GM19035 (cell line): ENCODE measurements at regions not wholly inside any gene's neighbourhood (a gene's known extent, or its start where the extent isn't known, plus 50 kb on each side); places are given as distances from the start of the nearest gene placed in this dataset.
"Not testable (repeated sequence)": the region's sequence is repeated elsewhere in the genome, so short reads cannot be mapped to it uniquely, and the experiment has no call there.

Source experiments
- ATAC-seq: cut with Tn5 transposase; IDR thresholded peaks from one replicate; pipeline ENCODE4 v1.9.1; 2021; ENCODE audit not compliant: unreplicated experiment

DNA sequence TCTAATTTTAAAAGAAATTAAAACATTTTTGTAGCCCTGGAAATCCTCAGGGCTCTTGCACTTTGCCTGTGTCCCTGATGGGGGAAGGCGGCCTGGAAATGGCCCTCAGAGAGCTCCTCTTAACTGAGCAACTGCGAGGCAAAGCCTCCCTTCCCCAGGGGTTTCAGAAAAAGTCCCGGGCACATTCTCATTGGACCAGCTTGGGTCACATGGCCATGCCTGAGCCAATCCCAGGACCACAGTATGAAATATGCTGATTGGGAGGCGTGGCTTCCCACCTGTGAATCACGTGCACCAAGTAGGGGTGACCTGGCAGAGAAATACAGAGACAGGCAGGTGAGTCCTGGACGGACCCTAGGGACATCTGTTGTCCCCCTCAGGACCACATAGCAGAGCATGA is 90.4 kb upstream of the SFSWAP start:
- ATAC-seq: no peak

DNA sequence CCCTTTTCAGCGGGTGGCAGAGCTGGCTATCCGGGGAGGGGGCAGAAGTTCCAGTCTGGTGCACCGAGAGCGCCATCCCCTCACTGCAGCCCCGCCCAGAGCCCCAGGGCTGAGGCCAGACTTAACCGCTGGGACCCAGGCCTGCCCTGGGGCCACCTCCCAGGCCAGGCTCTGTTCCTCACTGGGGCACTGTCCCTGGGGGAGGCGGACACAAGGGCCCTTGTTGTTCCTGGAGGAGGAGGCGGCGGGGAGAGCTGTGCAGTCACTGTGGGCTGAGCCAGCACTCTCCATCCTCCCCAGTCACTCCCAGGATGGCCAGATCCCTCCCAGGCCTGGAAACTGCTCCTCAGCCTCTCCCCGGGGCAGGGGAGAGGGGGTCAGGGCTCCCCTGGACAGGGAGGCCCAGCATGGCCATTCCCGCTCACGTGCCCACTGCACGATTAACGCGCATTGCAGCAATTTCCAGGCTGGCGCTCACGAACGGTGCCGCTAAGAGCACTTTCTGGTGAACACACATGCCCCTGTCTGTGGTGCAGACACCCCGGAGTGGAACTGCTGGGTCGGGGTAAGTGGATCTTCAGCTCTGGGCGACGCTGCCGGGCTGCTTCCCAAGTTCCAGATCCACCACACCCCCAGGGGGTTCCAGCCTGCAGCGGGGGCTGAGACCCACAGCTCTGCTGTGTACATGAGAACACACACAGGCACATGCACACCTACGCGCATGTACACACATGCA is 89.8 kb upstream of the SFSWAP start:
- ATAC-seq: no peak

DNA sequence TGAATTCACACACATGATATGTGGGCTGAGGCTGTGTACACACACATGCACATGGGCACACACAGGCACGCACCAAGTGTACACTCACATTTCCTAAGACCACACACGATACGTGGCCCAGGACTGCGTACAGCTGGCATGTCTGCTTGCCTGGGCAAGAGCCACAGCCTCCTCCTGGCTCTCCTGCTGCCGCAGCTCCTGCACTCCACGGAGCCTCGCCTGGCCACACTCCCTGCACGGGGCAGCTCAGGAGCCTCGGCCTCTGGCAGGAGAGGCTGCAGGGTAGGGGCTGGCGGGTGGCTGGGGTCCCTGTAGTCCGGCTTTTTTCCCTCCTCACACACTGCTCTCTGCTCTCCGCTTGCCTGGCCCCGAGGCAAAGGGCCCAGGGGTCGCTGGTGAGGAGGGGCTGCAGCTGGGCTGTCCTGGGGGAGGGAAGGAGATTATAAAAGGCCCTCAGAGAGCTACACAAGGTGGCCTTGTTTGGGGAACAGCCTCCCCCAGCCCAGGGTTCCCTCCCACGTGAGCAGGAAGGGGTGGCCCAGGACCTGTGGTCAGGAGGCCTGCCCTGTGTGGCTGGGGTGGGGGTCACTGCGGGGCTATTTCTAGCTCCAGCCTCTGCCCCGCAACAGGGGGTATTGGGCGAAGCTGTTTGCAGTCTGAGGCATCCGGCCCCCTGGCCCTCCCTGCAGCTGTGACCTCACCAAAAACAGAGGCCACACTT is 89.0 kb upstream of the SFSWAP start:
- ATAC-seq: no peak

DNA sequence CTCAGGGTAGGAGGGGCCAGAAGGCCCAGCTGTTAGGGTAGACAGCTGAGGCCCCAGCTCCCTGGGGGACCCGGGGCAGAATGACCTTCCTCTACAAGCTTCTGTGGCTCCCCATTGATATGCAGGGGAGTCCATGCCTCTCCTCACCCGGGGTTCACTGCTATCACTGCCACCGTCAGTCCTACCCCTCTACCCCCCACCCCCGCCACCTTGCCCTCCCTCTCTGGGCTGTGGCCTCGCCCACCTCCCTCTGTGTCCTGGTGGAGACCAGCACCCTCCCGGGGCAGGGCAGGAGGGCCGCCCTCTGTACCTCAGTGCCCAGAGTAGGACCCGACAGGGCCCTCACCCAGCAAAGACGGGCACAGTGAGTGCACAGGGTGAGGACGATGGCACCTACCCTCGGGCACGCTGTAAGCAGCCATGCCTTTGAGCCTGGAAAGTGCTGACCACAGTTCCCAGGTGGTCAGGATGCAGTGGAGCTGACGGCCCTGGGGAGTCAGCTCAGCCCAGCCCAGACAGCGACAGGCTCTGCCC is 88.4 kb upstream of the SFSWAP start:
- ATAC-seq: no peak

DNA sequence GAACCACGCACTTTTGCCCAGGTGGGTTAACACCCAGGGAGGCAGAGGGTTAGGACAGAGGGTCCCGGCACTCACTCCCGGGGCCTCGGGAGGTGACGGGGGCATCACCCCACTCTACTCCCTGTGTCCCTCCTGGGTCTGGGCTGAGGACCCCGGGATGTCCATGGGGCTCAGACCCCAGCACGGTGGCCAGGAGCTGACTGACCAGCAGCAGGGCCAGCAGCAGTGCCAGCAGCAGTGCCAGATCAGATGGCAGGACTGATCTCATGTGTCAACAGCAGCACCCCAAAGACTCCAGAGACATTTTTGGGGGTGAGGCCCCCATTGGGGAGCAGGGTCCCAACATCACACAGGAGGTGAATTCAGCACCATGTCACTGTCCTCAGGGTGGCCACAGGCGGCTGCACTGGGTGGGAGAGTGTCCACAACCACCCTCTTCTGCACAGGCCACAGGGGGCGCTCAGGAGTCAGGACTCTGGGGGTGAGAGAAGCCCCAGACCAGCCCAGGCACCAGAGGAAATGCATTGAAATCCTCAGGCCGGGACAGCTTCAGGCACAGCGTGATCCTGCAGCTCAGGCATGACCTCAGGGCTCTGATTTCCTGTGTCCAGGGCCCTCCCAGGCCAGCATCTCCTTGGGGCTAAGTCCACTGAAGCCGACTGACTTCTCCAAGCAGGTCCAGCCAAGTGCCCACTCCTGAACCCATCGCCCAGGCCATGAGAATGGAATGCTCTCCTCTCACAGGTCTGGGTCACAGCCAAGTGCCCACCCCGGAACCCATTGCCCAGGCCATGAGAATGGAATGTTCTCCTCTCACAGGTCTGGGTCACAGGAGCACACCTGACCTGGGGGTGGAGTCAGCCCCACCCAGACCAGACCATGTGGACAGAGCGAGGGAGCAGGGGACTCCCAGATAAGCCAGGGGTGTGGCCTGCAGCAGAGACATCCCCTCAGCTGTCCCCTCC is 87.2 kb upstream of the SFSWAP start:
- not testable (repeated sequence) for ATAC-seq

DNA sequence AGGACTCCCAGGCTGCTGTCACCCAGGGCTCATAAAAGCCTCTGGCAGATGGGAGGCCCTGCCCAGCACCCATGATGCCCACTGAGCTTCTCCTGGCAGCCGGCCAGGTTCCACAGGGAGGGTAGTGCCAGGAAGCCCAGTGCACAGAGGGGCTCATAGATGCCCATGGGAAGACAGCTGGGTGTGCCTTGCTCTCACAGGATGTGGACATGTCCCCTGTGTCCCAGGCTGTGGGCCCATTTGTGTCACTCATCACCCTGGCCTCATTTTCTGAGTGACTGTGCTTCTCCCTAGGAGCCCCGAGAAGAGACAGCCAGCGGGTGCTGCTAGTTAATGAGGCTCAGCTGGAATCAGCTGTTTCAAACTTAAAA is 86.5 kb upstream of the SFSWAP start:
- not testable (repeated sequence) for ATAC-seq

DNA sequence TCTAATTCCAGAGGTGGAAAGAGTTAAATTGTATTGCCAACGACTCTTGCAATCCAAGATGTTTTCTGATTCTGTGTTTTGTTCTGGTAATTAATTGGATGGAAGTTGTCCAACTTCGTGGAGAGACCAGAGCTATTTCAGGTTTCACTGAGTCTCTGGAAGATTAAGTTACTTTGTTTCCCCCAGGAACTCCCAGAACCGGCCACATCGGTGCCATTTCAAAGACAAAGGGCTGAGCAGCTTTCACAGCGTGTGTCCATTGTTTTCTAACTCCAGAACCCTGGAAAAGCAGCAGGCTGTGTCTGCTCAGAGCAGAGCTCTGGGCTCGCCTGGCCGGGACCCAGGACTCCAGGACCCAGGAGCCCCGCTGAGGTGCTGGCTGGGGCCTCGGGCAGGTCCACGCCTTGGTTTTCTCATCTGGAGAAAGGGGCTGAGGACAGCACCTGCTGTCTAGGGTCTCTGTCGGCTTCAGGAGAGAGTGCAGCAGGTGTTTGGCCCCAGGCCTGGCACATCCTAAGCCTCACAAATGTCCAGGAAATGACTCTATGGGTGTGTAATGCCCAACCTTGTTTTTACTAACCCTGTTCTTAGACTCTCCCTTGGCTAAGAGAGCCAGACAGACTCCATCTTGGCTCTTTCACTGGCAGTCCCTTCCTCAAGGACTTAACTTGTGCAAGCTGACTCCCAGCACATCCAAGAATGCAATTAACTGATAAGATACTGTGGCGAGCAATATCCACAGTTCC is 86.0 kb upstream of the SFSWAP start:
- ATAC-seq: not testable (repeated sequence)

DNA sequence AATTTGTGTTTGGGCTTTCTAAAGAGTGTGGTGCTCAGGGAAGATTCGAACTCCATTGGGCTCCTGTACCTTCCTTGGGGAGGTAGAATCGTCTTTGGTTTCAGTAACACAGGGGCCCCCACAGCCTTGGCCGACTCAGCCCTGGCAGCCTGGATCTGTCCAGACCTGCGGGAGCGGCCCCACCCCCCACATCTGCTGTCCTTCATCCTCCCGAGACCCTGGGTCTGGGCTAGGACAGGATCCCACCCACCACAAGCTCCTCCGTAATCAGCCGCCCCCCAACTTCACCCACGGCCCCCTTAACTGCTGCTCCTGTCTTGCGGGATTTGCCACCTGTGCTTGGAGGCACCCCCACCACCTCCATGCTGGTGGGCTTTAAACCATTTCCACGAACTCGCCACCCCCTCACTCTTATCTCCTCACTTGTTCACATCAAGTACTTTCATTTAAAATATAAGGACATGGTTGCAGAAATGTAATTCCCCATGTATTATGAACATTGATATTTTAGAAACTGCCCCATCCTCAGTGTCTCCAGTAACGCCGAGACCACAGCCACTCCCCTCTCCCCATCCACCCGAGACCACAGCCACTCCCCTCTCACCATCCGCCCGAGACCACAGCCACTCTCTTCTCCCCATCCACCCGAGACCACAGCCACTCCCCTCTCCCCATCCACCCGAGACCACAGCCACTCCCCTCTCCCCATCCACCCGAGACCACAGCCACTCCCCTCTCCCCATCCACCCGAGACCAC is 84.7 kb upstream of the SFSWAP start:
- ATAC-seq: not testable (repeated sequence)

DNA sequence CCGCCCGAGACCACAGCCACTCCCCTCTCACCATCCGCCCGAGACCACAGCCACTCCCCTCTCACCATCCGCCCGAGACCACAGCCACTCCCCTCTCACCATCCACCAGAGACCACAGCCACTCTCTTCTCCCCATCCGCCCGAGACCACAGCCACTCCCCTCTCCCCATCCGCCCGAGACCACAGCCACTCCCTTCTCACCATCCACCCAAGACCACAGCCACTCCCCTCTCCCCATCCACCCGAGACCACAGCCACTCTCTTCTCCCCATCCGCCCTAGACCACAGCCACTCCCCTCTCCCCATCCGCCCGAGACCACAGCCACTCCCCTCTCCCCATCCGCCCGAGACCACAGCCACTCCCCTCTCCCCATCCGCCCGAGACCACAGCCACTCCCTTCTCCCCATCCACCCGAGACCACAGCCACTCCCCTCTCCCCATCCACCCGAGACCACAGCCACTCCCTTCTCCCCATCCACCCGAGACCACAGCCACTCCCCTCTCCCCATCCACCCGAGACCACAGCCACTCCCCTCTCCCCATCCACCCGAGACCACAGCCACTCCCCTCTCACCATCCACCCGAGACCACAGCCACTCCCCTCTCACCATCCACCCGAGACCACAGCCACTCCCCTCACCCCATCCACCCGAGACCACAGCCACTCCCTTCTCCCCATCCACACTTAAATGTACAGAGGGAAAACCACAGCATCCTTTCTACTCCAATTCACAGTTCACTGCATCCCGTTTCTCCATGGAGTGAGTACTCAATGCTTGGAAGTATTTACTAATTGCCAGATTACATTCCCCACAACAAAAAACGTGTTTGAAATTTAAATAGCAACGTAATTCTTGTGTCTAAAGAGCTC is 83.5 kb upstream of the SFSWAP start:
- not testable (repeated sequence) for ATAC-seq

DNA sequence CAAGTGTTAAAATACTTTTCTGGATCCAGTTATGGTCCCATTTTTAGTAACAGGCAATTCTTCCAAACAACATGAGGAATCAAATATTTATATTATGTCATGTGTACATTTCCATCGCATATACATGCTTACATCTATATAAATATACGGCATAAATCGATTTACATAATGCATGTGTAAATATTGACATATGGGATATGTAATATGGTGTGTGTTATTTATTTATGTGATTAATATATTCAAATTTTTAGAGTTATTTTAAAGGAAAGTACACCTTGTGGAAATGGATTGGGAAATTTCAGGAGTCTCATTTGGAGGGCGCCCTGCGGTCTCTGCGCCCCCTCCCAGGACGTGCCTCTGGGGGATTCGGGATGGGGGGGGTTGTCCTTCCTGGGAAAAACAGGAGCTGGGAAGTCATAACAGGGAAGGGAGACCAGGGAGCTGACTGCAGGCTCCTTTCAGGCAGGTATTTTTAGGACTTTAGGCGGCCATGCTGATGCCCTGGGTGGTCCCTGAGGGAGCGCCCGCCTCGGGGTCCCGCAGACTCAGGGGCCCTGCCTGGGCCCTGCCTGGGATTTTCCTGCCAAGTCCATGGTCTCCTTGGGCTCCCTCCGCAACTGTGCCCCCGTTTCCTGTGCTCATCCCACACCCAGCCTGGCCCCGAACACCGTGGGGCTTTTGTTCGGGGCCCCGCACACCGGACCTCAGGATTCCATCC is 82.7 kb upstream of the SFSWAP start:
- ATAC-seq: no peak

DNA sequence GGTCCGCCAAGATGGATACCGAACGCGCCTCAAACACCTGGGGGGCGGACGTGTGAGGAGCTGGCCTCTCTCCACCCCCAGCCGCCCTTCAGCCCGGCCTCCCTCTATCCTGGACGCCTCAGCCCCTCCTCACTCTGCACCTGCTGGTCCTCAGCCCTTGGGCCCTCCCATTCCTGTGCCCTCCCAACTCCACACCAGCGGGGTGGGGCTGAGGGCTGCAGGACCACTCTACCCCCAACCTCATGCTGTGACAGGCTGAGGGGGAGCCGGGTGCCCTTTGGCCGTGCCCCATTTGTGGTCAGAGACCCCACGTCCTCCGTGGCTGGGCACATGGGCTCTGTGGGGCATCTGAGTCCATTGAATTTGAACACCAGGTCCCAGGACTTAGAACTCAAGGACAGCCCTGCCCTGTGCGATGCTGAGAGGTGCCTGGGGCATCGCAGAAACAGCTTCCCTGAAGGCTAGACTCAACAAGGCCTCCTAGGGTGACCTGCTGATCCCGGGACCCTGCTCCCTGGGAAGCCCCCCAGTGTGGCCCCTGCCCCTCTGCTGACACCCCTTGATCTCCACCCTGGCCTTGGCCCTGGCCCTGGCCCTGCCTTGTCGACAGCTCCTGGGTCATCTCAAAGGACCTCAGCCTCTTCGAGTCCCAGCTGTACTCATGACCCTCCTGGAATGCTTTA is 82.0 kb upstream of the SFSWAP start:
- ATAC-seq: no peak

DNA sequence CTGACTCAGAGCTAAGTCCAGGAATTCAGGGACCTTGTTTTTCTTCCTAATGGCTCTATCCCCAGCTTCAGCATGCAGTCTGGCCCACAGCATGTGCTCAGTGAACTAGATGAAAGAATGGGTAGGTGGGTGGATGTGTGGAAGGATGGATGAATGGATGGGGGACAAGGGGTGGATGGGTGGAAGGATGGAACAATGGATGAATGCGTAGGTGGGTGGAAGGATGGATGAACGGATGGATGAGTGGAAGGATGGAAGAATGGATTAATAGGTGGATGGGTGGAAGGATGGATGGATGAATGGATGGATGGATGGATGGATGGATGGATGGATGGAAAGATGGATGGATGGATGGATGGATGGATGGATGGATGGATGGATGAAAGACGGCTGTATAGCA is 79.7 kb upstream of the SFSWAP start:
- no peak for ATAC-seq

DNA sequence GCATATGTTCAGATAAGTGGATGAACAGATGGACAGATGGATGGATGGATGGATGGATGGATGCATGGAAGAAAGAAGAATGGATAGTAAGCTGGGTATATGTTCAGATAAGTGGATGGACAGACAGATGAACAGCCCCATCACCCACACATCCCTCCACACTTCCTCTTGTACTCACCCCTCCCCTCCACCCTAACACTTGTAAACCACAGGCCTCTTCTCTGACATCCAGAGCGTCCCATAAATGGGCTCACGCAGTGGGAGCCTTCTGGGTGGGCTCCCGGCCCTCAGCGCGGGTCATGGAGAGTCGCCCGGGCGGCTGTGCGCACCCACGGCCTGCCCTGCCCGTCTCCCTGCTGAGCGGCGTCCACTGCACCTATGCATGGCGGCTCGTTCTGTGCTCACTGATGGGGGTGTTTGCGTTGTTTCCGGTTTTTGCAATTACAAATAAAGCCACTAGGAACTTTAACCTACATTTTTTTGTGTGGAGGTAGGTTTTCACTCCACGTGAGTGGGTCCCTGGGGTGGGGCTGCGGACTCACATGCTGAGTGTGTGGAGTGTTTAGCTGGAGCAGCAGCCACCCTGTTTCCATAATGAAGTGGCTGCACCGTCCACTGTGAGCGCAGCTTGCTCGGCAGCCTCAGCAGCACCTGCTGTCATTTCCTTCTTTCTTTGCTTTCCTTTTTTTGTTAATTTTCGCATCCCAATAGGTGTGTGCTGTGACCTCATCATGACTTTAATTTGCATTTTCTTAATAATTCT is 78.8 kb upstream of the SFSWAP start:
- ATAC-seq: not testable (repeated sequence)

DNA sequence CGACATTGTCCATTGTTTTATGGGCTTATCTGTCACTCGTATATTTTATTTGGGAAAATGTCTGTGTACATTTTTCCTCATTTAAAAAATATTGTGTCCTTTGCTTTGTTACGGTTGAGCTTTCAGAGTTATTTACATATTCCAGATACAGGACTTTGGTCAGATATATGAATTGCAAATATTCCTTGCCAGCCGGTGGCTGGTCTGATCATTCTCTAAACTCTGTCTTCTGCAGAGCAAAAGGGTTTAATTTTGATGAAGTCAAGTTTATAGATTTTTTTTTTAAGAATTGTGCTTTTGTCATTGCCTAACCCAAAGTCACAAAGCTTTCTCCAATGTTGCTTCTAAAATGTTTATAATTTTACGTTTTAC is 78.3 kb upstream of the SFSWAP start:
- ATAC-seq: not testable (repeated sequence)

DNA sequence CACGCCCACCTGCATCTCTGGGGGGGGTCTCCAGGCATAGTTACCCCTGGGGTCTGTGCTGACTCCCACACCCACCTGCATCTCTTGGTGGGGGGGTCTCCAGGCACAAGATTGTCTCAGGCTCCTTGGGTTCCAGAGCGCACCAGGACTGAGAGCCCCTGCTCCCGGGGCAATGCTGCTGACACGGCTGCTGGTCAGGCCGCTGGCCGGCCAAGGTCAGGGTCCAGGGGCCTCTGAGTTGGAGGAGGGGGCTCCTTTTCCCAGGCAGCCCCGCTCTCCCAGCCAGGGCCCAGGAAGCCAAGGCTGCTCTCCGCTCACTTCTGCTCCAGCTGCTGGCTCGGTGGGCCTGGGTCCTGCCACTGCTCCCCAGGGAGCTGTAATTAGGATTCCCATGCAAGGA is 77.3 kb upstream of the SFSWAP start:
- ATAC-seq: not testable (repeated sequence)

DNA sequence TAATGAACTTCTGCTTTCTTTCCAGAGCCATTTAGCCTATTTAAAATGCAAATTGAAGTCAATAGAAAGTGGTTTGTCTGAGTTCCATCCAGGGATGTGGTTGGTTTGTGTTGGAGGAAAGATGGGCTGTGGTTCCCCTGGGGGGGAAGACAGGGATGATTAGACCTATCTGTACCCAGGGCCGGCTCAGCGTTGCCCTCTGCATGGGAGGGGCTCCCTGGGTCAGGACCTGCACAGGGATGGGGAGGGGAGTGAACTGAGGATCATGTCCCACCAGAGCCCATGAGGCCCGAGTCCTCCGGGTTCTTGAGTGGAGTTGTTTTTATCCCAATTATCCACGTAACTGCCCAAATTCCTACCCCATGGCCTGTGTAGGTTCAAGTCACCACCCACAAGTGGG is 76.9 kb upstream of the SFSWAP start:
- ATAC-seq: no peak

DNA sequence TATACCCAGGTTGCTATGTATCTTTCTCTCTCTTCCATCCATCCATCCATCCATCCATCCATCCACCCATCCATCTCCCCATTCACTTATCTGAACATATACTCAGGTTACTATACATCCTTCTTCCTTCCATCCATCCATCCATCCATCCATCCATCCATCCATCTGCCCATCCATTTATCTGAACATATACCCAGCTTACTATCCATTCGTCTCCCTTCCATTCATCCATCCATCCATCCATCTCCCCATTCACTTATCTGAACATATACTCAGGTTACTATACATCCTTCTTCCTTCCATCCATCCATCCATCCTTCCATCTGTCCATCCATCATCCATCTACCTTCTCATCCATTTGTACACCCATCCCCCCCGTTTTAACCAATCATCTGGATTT is 75.9 kb upstream of the SFSWAP start:
- ATAC-seq: not testable (repeated sequence)
